Esophagus squamous epithelium (tissue), 5 donors: ENCODE measurements at regions not wholly inside any gene's neighbourhood (a gene's known extent, or its start where the extent isn't known, plus 50 kb on each side); places are given as distances from the start of the nearest gene placed in this dataset.

ENCODE experiments used
- DNase-seq: peaks from one replicate; lab custom pipeline; 2025; lab: John Stamatoyannopoulos, UW
- H3K27ac ChIP-seq, 4 donors: fragments of 200-600 bp; sonication (generic); one replicate each; pipeline ENCODE4 v1.5.1; 2016 to 2019; ENCODE audit warnings: mild to moderate bottlenecking in 1 of 4
- H3K27me3 ChIP-seq, 4 donors: fragments of 200-600 bp; sonication (generic); 1 replicate in 3 of 4; 2 replicates in 1 of 4; pipeline versions ENCODE4 v1.5.1 to v1.6.0; 2017 to 2021; ENCODE audit warnings: antibody characterized with exemption in 1 of 4
- H3K36me3 ChIP-seq, 3 donors: fragments of 200-600 bp; sonication (generic); one replicate each; pipeline ENCODE4 v1.5.1; 2016 to 2019
- H3K4me1 ChIP-seq, 3 donors: fragments of 200-600 bp; sonication (generic); one replicate each; pipeline ENCODE4 v1.5.1; 2017 to 2019
- H3K4me3 ChIP-seq, 4 donors: fragments of 200-600 bp; sonication (generic); 1 replicate in 3 of 4; 2 replicates in 1 of 4; pipeline ENCODE4 v1.5.1; 2016 to 2019; ENCODE audit warnings: mild to moderate bottlenecking in 2 of 4, moderate library complexity in 1 of 4
- H3K9me3 ChIP-seq, 3 donors: fragments of 200-600 bp; sonication (generic); one replicate each; pipeline ENCODE4 v1.5.1; 2016 to 2019
- CTCF ChIP-seq, 6 experiments: fragments of 450-650 bp in 4 of 6; fragments of 200-600 bp in 2 of 6; sonication (generic) in 2 of 6; IDR thresholded peaks; one replicate each; pipeline ENCODE4 v1.5.1; 2016 to 2019; ENCODE audit warnings: antibody characterized with exemption in 6 of 6, mild to moderate bottlenecking in 4 of 6, moderate library complexity in 4 of 6
- POLR2A ChIP-seq, 4 donors: fragments of 450-650 bp; IDR thresholded peaks; one replicate each; pipeline ENCODE4 v1.6.1; 2017; ENCODE audit warnings: antibody characterized with exemption in 4 of 4, mild to moderate bottlenecking in 4 of 4, moderate library complexity in 3 of 4
- WGBS, 2 donors: methylation state at CpG; one replicate each; pipeline ENCODE4 v1.1.5; 2018; 5-methylcytosine and 5-hydroxymethylcytosine counted together
- intact Hi-C: fragments of 100-400 bp; cut with DNase I; formaldehyde crosslinking; loops from one replicate; pipeline ENCODE4 v1.15.0; 2022
- donor health status: DM: yes; HTN: yes; CAD: no.

- Histone ChIP-seq H3K36me3 (no peaks in the 10 kb centered on the region), H3K4me3 (no peak overlapping the region), H3K9me3 (no peaks in the 10 kb centered on the region), H3K27ac (no peak overlapping the region), H3K4me1 (peaks cover 9 to 22% (median 17%) of the 10 kb centered on the region in 3 donors), H3K27me3 (no peaks in the 10 kb centered on the region)
- WGBS, 2 donors, result 88 to 91% methylated on average over 11 to 17 of the region's 25 CpGs
- no peak for DNase-seq
- TF ChIP-seq POLR2A (IDR thresholded peaks at IDR 0.05), result no peak
- TF ChIP-seq CTCF (IDR thresholded peaks at IDR 0.05), result no peak
- intact Hi-C loops, result no loop called here
Measured at GRCh38 chr16:85400305-85401205, 212.6 kb upstream of the GSE1 start.

- no peak for DNase-seq
Measured at GRCh38 chr16:85401370-85401916, 211.7 kb upstream of the GSE1 start.

GRCh38 chr16:85401917-85402766, 211.0 kb upstream of the GSE1 start:
- WGBS, 2 donors, result 80 to 88% methylated on average over 12 to 21 of the region's 30 CpGs
- Histone ChIP-seq H3K36me3 (no peaks in the 10 kb centered on the region), H3K27ac (no peak overlapping the region), H3K9me3 (no peaks in the 10 kb centered on the region), H3K4me3 (no peak overlapping the region), H3K27me3 (no peaks in the 10 kb centered on the region), H3K4me1 (peaks cover under 1 to 6% (median 1%) of the 10 kb centered on the region in 3 donors)
- DNase-seq, result no peak
- TF ChIP-seq CTCF (IDR thresholded peaks at IDR 0.05) (no peak), POLR2A (IDR thresholded peaks at IDR 0.05) (no peak)
- intact Hi-C loops, result no loop called here

More at GRCh38 chr16:85401370-85401916, 211.7 kb upstream of the GSE1 start:
- intact Hi-C loops, result no loop called here
- 92 to 93% methylated on average over 7 to 10 of the region's 16 CpGs for WGBS, 2 donors
- no peaks in the 10 kb centered on the region for H3K36me3 ChIP-seq
- H3K27me3 ChIP-seq, result no peaks in the 10 kb centered on the region
- no peaks in the 10 kb centered on the region for H3K9me3 ChIP-seq
- no peak overlapping the region for H3K27ac ChIP-seq
- peaks cover 3 to 13% (median 8%) of the 10 kb centered on the region in 3 donors for H3K4me1 ChIP-seq
- TF ChIP-seq CTCF (IDR thresholded peaks at IDR 0.05) (no peak), POLR2A (IDR thresholded peaks at IDR 0.05) (no peak)
- no peak overlapping the region for H3K4me3 ChIP-seq

GRCh38 chr16:85402910-85403692, 210.0 kb upstream of the GSE1 start:
- no peak for TF ChIP-seq POLR2A (IDR thresholded peaks at IDR 0.05)
- TF ChIP-seq CTCF (IDR thresholded peaks at IDR 0.05), result no peak
- no peak for DNase-seq
- 70 to 78% methylated on average over 7 to 12 of the region's 19 CpGs for WGBS, 2 donors

More at GRCh38 chr16:85402910-85403692, 210.0 kb upstream of the GSE1 start:
- Histone ChIP-seq H3K36me3 (no peaks in the 10 kb centered on the region), H3K9me3 (no peaks in the 10 kb centered on the region), H3K4me1 (no peaks in the 10 kb centered on the region), H3K4me3 (no peak overlapping the region), H3K27ac (no peak overlapping the region), H3K27me3 (no peaks in the 10 kb centered on the region)
- intact Hi-C loops, result no loop called here
